WERI-Rb-1 (cell line): ENCODE measurements at regions not wholly inside any gene's neighbourhood (a gene's known extent, or its start where the extent isn't known, plus 50 kb on each side); places are given as distances from the start of the nearest gene placed in this dataset.
"Not testable (repeated sequence)": the region's sequence is repeated elsewhere in the genome, so short reads cannot be mapped to it uniquely, and the experiment has no call there.

Source experiments
- DNase-seq: peaks from one replicate; pipeline ENCODE4 v3.0.0-alpha.2; 2020
- H3K27ac ChIP-seq: fragments of 250-450 bp; sonication (Bioruptor Pico); 2 replicates; pipeline ENCODE4 v1.5.1; 2020; ENCODE audit warnings: mild to moderate bottlenecking, moderate library complexity
- H3K27me3 ChIP-seq: fragments of 250-450 bp; sonication (Bioruptor Pico); 2 replicates; pipeline ENCODE4 v1.5.1; 2021; ENCODE audit warnings: mild to moderate bottlenecking, low read depth, moderate library complexity; ENCODE audit not compliant: insufficient read depth, severe bottlenecking
- H3K36me3 ChIP-seq: fragments of 250-450 bp; sonication (Bioruptor Pico); 2 replicates; pipeline ENCODE4 v1.5.1; 2020; ENCODE audit warnings: mild to moderate bottlenecking, moderate library complexity
- H3K4me3 ChIP-seq: 2 replicates; pipeline ENCODE4 v1.5.1; 2011; ENCODE audit warnings: low read depth, mild to moderate bottlenecking, control low read depth, low read length
- H3K9me3 ChIP-seq: fragments of 250-450 bp; sonication (Bioruptor Pico); 2 replicates; pipeline ENCODE4 v1.5.1; 2021; ENCODE audit warnings: mild to moderate bottlenecking, moderate library complexity; ENCODE audit not compliant: severe bottlenecking
- CTCF ChIP-seq: IDR thresholded peaks from 2 replicates; pipeline ENCODE4 v1.5.1; 2011; ENCODE audit warnings: low read depth, mild to moderate bottlenecking, control low read depth, inconsistent platforms, low read length

GRCh38 chr4:79682801-79683530 is 274.9 kb upstream of the GK2 start:
- no peak for TF ChIP-seq CTCF
- no peaks in the 10 kb centered on the region for H3K9me3 ChIP-seq
- no peak for DNase-seq
- H3K27me3 ChIP-seq: no peaks in the 10 kb centered on the region
- H3K36me3 ChIP-seq: no peaks in the 10 kb centered on the region
- H3K4me3 ChIP-seq: no peak overlapping the region
- H3K27ac ChIP-seq: no peak overlapping the region

GRCh38 chr4:79682161-79682560 is 274.1 kb upstream of the GK2 start:
- Histone ChIP-seq H3K36me3 (no peaks in the 10 kb centered on the region), H3K27ac (no peak overlapping the region), H3K4me3 (no peak overlapping the region), H3K27me3 (no peaks in the 10 kb centered on the region), H3K9me3 (no peaks in the 10 kb centered on the region)
- no peak for DNase-seq
- TF ChIP-seq CTCF: no peak

GRCh38 chr4:79679859-79680258 is 271.8 kb upstream of the GK2 start:
- H3K4me3 ChIP-seq: no peak overlapping the region
- H3K9me3 ChIP-seq: no peaks in the 10 kb centered on the region
- no peaks in the 10 kb centered on the region for H3K36me3 ChIP-seq
- no peak for TF ChIP-seq CTCF
- no peak for DNase-seq
- no peak overlapping the region for H3K27ac ChIP-seq
- no peaks in the 10 kb centered on the region for H3K27me3 ChIP-seq

- Histone ChIP-seq H3K27me3 (no peaks in the 10 kb centered on the region), H3K4me3 (no peak overlapping the region), H3K9me3 (no peaks in the 10 kb centered on the region), H3K27ac (no peak overlapping the region), H3K36me3 (no peaks in the 10 kb centered on the region)
- no peak for TF ChIP-seq CTCF
- no peak for DNase-seq
Measured at GRCh38 chr4:79678472-79679202, 270.6 kb upstream of the GK2 start.

GRCh38 chr4:79676705-79677104 is 268.7 kb upstream of the GK2 start:
- H3K27me3 ChIP-seq: no peaks in the 10 kb centered on the region
- no peak for DNase-seq
- H3K36me3 ChIP-seq: no peaks in the 10 kb centered on the region
- H3K9me3 ChIP-seq: no peaks in the 10 kb centered on the region
- no peak for TF ChIP-seq CTCF
- no peak overlapping the region for H3K4me3 ChIP-seq
- H3K27ac ChIP-seq: no peak overlapping the region

- DNase-seq, H3K27me3 ChIP-seq, H3K4me3 ChIP-seq, H3K36me3 ChIP-seq, H3K9me3 ChIP-seq, H3K27ac ChIP-seq: not testable (repeated sequence)
Measured at GRCh38 chr4:79674906-79675305, 266.9 kb upstream of the GK2 start.
